CD4-positive, alpha-beta T cell treated with Interferon alpha-2 for 1 hour (primary cell): ENCODE measurements at regions not wholly inside any gene's neighbourhood (a gene's known extent, or its start where the extent isn't known, plus 50 kb on each side); places are given as distances from the start of the nearest gene placed in this dataset.
"Not testable (repeated sequence)": the region's sequence is repeated elsewhere in the genome, so short reads cannot be mapped to it uniquely, and the experiment has no call there.

Experiments used
- DNase-seq, 2 donors: peaks; one replicate each; pipeline ENCODE4 v3.0.0-alpha.2; 2020 to 2022

- DNase-seq, result no peak
Measured at GRCh38 chr2:192465141-192465540, 270.4 kb upstream of the TMEFF2 start.

- DNase-seq, result no peak
Measured at GRCh38 chr2:192459422-192459821, 264.7 kb upstream of the TMEFF2 start.

GRCh38 chr2:192448881-192449280 is 254.1 kb upstream of the TMEFF2 start:
- DNase-seq, result no peak

GRCh38 chr2:192444286-192444838 is 249.6 kb upstream of the TMEFF2 start:
- DNase-seq, result no peak

GRCh38 chr2:192443831-192444230 is 249.1 kb upstream of the TMEFF2 start:
- no peak for DNase-seq

GRCh38 chr2:192438239-192438638 is 243.5 kb upstream of the TMEFF2 start:
- no peak for DNase-seq

GRCh38 chr2:192437653-192438052 is 242.9 kb upstream of the TMEFF2 start:
- DNase-seq, result no peak

- no peak for DNase-seq
Measured at GRCh38 chr2:192424243-192424642, 229.5 kb upstream of the TMEFF2 start.

GRCh38 chr2:192419786-192420185 is 225.1 kb upstream of the TMEFF2 start:
- DNase-seq, result no peak

GRCh38 chr2:192416060-192416459 is 221.3 kb upstream of the TMEFF2 start:
- no peak for DNase-seq

- DNase-seq, result no peak
Measured at GRCh38 chr2:192414794-192415193, 220.1 kb upstream of the TMEFF2 start.

GRCh38 chr2:192413812-192414681 is 219.3 kb upstream of the TMEFF2 start:
- DNase-seq, result no peak

- DNase-seq, result not testable (repeated sequence)
Measured at GRCh38 chr2:192412866-192413265, 218.1 kb upstream of the TMEFF2 start.

- no peak for DNase-seq
Measured at GRCh38 chr2:192412394-192412793, 217.7 kb upstream of the TMEFF2 start.

- no peak for DNase-seq
Measured at GRCh38 chr2:192411755-192412154, 217.0 kb upstream of the TMEFF2 start.

- no peak for DNase-seq
Measured at GRCh38 chr2:192410319-192410718, 215.6 kb upstream of the TMEFF2 start.

- DNase-seq, result no peak
Measured at GRCh38 chr2:192407692-192408091, 213.0 kb upstream of the TMEFF2 start.

GRCh38 chr2:192398236-192398635 is 203.5 kb upstream of the TMEFF2 start:
- no peak for DNase-seq

GRCh38 chr2:192394605-192395004 is 199.9 kb upstream of the TMEFF2 start:
- DNase-seq, result no peak

GRCh38 chr2:192391041-192391440 is 196.3 kb upstream of the TMEFF2 start:
- DNase-seq, result no peak

GRCh38 chr2:192390401-192390800 is 195.7 kb upstream of the TMEFF2 start:
- DNase-seq, result no peak

GRCh38 chr2:192384191-192384590 is 189.5 kb upstream of the TMEFF2 start:
- not testable (repeated sequence) for DNase-seq

GRCh38 chr2:192381082-192381481 is 186.3 kb upstream of the TMEFF2 start:
- DNase-seq, result no peak

- DNase-seq, result no peak
Measured at GRCh38 chr2:192379736-192380135, 185.0 kb upstream of the TMEFF2 start.

- no peak for DNase-seq
Measured at GRCh38 chr2:192377173-192377572, 182.4 kb upstream of the TMEFF2 start.
